ENCODE measurements at regions not wholly inside any gene's neighbourhood (a gene's known extent, or its start where the extent isn't known, plus 50 kb on each side); places are given as distances from the start of the nearest gene placed in this dataset.

GRCh38 chr13:47119575-47120235 lies 222.9 kb upstream of the HTR2A start:
- DNase-seq (ENCODE audit: low read depth), result peak; percentile 41

GRCh38 chr13:47117268-47117667 lies 220.4 kb upstream of the HTR2A start:
- DNase-seq (ENCODE audit: low read depth), result peak; percentile 80

- DNase-seq (ENCODE audit: low read depth), result peak; percentile 92
Observed at GRCh38 chr13:47114030-47114429, 217.2 kb upstream of the HTR2A start.

- DNase-seq (ENCODE audit: low read depth), result peak; percentile 69
Observed at GRCh38 chr13:47112903-47113299, 216.0 kb upstream of the HTR2A start.

- peak; percentile 61 for DNase-seq (ENCODE audit: low read depth)
Observed at GRCh38 chr13:47112205-47112902, 215.5 kb upstream of the HTR2A start.

- no peak for DNase-seq (ENCODE audit: low read depth)
Observed at GRCh38 chr13:47111499-47111898, 214.6 kb upstream of the HTR2A start.

GRCh38 chr13:47110833-47111240 lies 214.0 kb upstream of the HTR2A start:
- no peak for DNase-seq (ENCODE audit: low read depth)

- DNase-seq (ENCODE audit: low read depth), result no peak
Observed at GRCh38 chr13:47110141-47110540, 213.3 kb upstream of the HTR2A start.

GRCh38 chr13:47109028-47109427 lies 212.2 kb upstream of the HTR2A start:
- no peak for DNase-seq (ENCODE audit: low read depth)

- DNase-seq (ENCODE audit: low read depth), result no peak
Observed at GRCh38 chr13:47100214-47100853, 203.5 kb upstream of the HTR2A start.

- no peak for DNase-seq (ENCODE audit: low read depth)
Observed at GRCh38 chr13:47094734-47095434, 198.0 kb upstream of the HTR2A start.

- no peak for DNase-seq (ENCODE audit: low read depth)
Observed at GRCh38 chr13:47092202-47092601, 195.3 kb upstream of the HTR2A start.

- DNase-seq (ENCODE audit: low read depth), result peak; percentile 83
Observed at GRCh38 chr13:47087841-47088240, 191.0 kb upstream of the HTR2A start.

- no peak for DNase-seq (ENCODE audit: low read depth)
Observed at GRCh38 chr13:47087241-47087640, 190.4 kb upstream of the HTR2A start.

GRCh38 chr13:47085346-47085745 lies 188.5 kb upstream of the HTR2A start:
- peak; percentile 54 for DNase-seq (ENCODE audit: low read depth)

GRCh38 chr13:47081850-47082249 lies 185.0 kb upstream of the HTR2A start:
- no peak for DNase-seq (ENCODE audit: low read depth)

- DNase-seq (ENCODE audit: low read depth), result no peak
Observed at GRCh38 chr13:47081246-47081645, 184.4 kb upstream of the HTR2A start.

- DNase-seq (ENCODE audit: low read depth), result no peak
Observed at GRCh38 chr13:47080621-47081020, 183.8 kb upstream of the HTR2A start.

GRCh38 chr13:47076500-47076899 lies 179.6 kb upstream of the HTR2A start:
- DNase-seq (ENCODE audit: low read depth), result peak; percentile 25

- no peak for DNase-seq (ENCODE audit: low read depth)
Observed at GRCh38 chr13:47069133-47069532, 172.3 kb upstream of the HTR2A start.

- DNase-seq (ENCODE audit: low read depth), result no peak
Observed at GRCh38 chr13:47067306-47067705, 170.5 kb upstream of the HTR2A start.

- no peak for DNase-seq (ENCODE audit: low read depth)
Observed at GRCh38 chr13:47066226-47066625, 169.4 kb upstream of the HTR2A start.

- DNase-seq (ENCODE audit: low read depth), result no peak
Observed at GRCh38 chr13:47064381-47064780, 167.5 kb upstream of the HTR2A start.
